Glutamatergic neuron (in vitro differentiated cells): ENCODE measurements at regions not wholly inside any gene's neighbourhood (a gene's known extent, or its start where the extent isn't known, plus 50 kb on each side); places are given as distances from the start of the nearest gene placed in this dataset.

Experiments
- DNase-seq: peaks from one replicate; pipeline ENCODE4 v3.0.0; 2022
- H3K27ac Mint-ChIP-seq: one replicate; pipeline ENCODE4 v1.8.0; 2020; ENCODE audit warnings: mild to moderate bottlenecking, mixed read lengths, inconsistent platforms; ENCODE audit not compliant: unreplicated experiment
- H3K27me3 Mint-ChIP-seq: one replicate; pipeline ENCODE4 v1.8.0; 2020; ENCODE audit warnings: mild to moderate bottlenecking, moderate library complexity, mixed read lengths, inconsistent platforms; ENCODE audit not compliant: unreplicated experiment
- H3K36me3 Mint-ChIP-seq: one replicate; pipeline ENCODE4 v1.8.0; 2020; ENCODE audit warnings: mild to moderate bottlenecking, mixed read lengths, inconsistent platforms; ENCODE audit not compliant: unreplicated experiment
- H3K4me1 Mint-ChIP-seq: one replicate; pipeline ENCODE4 v1.8.0; 2020; ENCODE audit warnings: mild to moderate bottlenecking, low read depth, mixed read lengths, inconsistent platforms; ENCODE audit not compliant: unreplicated experiment
- H3K4me3 Mint-ChIP-seq: one replicate; pipeline ENCODE4 v1.8.0; 2020; ENCODE audit warnings: mild to moderate bottlenecking, mixed read lengths, inconsistent platforms; ENCODE audit not compliant: unreplicated experiment
- H3K9me3 Mint-ChIP-seq: one replicate; pipeline ENCODE4 v1.8.0; 2020; ENCODE audit warnings: mild to moderate bottlenecking, moderate library complexity, mixed read lengths, inconsistent platforms; ENCODE audit not compliant: unreplicated experiment
- CTCF ChIP-seq: fragments of 200-600 bp; sonication (generic); IDR thresholded peaks from one replicate; pipeline ENCODE4 v1.5.0; 2021; ENCODE audit not compliant: partially characterized antibody, unreplicated experiment

- Mint-ChIP-seq H3K4me1 (no peaks in the 10 kb centered on the region), H3K27me3 (peaks cover 2% of the 10 kb centered on the region), H3K9me3 (peaks cover 2% of the 10 kb centered on the region), H3K36me3 (peaks cover 5% of the 10 kb centered on the region), H3K4me3 (no peak overlapping the region), H3K27ac (no peak overlapping the region)
- no peak for TF ChIP-seq CTCF
- no peak for DNase-seq
These were observed 135.8 kb upstream of the FGGY start for GRCh38 chr1:59161136-59161535.

DNA sequence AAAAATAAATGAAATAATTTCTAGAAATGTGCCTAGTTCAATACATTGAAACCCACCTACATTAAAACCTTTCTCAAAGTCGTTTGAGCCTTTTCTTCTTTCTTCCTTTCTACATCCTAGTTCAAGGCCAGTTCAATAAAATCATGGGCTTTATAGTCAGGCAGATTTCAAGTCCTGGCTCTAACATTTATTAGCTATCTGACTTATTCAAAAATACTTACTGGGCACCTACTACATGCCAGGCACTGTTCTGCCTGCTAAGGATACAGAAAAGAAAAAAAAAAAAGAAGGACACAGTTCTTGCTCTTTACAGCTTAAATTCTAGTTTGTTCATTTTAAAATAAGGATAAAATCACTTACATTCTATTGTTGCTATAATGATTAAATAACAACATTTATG, 134.2 kb upstream of the FGGY start:
- TF ChIP-seq CTCF: no peak
- H3K9me3 Mint-ChIP-seq: peaks cover 2% of the 10 kb centered on the region
- peaks cover 5% of the 10 kb centered on the region for H3K36me3 Mint-ChIP-seq
- no peak for DNase-seq
- H3K27me3 Mint-ChIP-seq: no peaks in the 10 kb centered on the region
- no peak overlapping the region for H3K27ac Mint-ChIP-seq
- H3K4me1 Mint-ChIP-seq: no peaks in the 10 kb centered on the region
- H3K4me3 Mint-ChIP-seq: no peak overlapping the region

DNA sequence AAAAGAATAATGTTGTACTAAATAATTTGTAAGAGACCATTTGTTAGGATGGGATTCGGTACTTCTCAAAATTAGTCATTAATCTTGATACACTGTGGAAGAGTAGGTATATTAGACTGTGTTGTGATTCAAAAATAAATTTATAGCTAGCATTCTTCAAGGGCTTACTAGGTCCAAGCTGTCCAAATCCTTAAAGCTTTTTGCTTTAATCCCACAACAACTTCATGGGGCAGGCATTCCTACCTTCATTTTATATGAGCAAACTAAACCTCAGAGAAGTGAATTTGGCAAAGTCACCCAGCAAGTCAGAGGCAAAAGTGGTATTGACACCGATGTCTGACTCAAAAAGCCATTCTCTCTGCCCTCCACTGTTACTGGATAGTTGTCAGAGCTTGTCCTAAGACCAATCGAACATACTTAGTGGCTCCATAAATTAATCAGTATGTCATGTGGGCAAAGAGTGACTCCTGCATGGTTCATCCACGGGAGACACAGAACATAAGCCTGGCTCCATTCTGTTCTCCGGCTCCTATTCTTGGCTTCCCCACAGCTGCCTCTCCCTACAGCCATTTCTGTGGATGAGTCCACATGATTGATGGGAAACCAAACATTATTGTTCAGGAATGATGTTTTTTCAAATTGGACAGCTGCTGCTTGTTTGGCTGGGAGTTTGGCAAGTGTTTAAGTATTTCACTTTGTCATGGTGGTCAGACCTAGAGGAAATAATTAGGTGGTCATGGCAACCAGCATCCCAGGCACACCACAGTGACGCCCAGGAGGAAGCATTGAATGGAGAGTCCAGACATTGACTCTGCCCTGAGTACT, 133.4 kb upstream of the FGGY start:
- H3K9me3 Mint-ChIP-seq: peaks cover 2% of the 10 kb centered on the region
- H3K27ac Mint-ChIP-seq: no peak overlapping the region
- no peaks in the 10 kb centered on the region for H3K27me3 Mint-ChIP-seq
- H3K4me3 Mint-ChIP-seq: no peak overlapping the region
- no peak for TF ChIP-seq CTCF
- DNase-seq: no peak
- no peaks in the 10 kb centered on the region for H3K36me3 Mint-ChIP-seq
- H3K4me1 Mint-ChIP-seq: no peaks in the 10 kb centered on the region

DNA sequence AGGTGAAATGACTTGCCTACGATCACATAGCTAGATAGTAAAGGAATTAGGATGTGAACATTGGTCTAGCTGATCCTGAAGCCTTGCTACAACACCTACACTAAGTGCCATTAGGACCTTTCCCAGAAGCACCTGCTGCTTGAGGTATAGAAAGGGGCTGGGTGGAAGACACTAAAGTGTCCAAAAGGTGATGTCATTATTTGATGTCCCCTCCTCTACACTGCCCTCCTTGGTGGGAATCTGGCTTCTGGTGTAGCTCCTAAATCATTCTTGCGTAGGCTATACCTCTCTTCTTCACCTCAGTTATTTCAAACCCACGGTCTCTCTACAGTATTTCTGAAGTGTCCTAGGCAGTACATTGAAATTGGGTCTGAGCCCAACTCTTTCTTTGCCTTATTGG, 132.5 kb upstream of the FGGY start:
- H3K4me1 Mint-ChIP-seq: no peaks in the 10 kb centered on the region
- no peaks in the 10 kb centered on the region for H3K36me3 Mint-ChIP-seq
- no peaks in the 10 kb centered on the region for H3K27me3 Mint-ChIP-seq
- H3K27ac Mint-ChIP-seq: no peak overlapping the region
- no peak overlapping the region for H3K4me3 Mint-ChIP-seq
- no peak for DNase-seq
- TF ChIP-seq CTCF: no peak
- H3K9me3 Mint-ChIP-seq: peaks cover under 1% of the 10 kb centered on the region

GRCh38 chr1:59165353-59165752, 131.5 kb upstream of the FGGY start:
- no peak for TF ChIP-seq CTCF
- Mint-ChIP-seq H3K4me1 (no peaks in the 10 kb centered on the region), H3K36me3 (no peaks in the 10 kb centered on the region), H3K9me3 (no peaks in the 10 kb centered on the region), H3K27me3 (no peaks in the 10 kb centered on the region), H3K27ac (no peak overlapping the region), H3K4me3 (no peak overlapping the region)
- no peak for DNase-seq
